ENCODE measurements at regions not wholly inside any gene's neighbourhood (a gene's known extent, or its start where the extent isn't known, plus 50 kb on each side); places are given as distances from the start of the nearest gene placed in this dataset.
"Not testable (repeated sequence)": the region's sequence is repeated elsewhere in the genome, so short reads cannot be mapped to it uniquely, and the experiment has no call there.

GRCh38 chr2:114265261-114265660 lies 177.2 kb upstream of the DPP10 start:
- ChIA-PET CTCF (no interaction called here), POLR2A (ENCODE audit: low non-redundant PET) (no interaction called here)
- no peak for TF ChIP-seq CTCF (conservative IDR thresholded peaks at IDR 0.05; ENCODE audit: low read depth)
- DNase-seq (ENCODE audit: low spot score), result no peak
- H3K27ac ChIP-seq, result no peak overlapping the region

- no peak overlapping the region for H3K27ac ChIP-seq
- ChIA-PET POLR2A (ENCODE audit: low non-redundant PET) (no interaction called here), CTCF (interaction anchor here (0.6 kb wide), 1 partner anchor 302 kb away, joined by 9 read pairs; no protein-coding TSS in a partner anchor)
- no peak for TF ChIP-seq CTCF (conservative IDR thresholded peaks at IDR 0.05; ENCODE audit: low read depth)
- DNase-seq (ENCODE audit: low spot score), result no peak
Measured at GRCh38 chr2:114274957-114275356, 167.5 kb upstream of the DPP10 start.

- ChIA-PET CTCF (interaction anchor here (0.5 kb wide), 1 partner anchor 37 kb away, joined by 5 read pairs; no protein-coding TSS in a partner anchor), POLR2A (ENCODE audit: low non-redundant PET) (no interaction called here)
- no peak for TF ChIP-seq CTCF (conservative IDR thresholded peaks at IDR 0.05; ENCODE audit: low read depth)
- no peak overlapping the region for H3K27ac ChIP-seq
- DNase-seq (ENCODE audit: low spot score), result no peak
Measured at GRCh38 chr2:114281188-114281587, 161.3 kb upstream of the DPP10 start.

GRCh38 chr2:114283774-114284173 lies 158.7 kb upstream of the DPP10 start:
- POLR2A ChIA-PET (ENCODE audit: low non-redundant PET), result no interaction called here
- DNase-seq (ENCODE audit: low spot score), result no peak
- H3K27ac ChIP-seq, result no peak overlapping the region
- no peak for TF ChIP-seq CTCF (conservative IDR thresholded peaks at IDR 0.05; ENCODE audit: low read depth)
- CTCF ChIA-PET, result no interaction called here

- POLR2A ChIA-PET (ENCODE audit: low non-redundant PET), result no interaction called here
- no peak for TF ChIP-seq CTCF (conservative IDR thresholded peaks at IDR 0.05; ENCODE audit: low read depth)
- DNase-seq (ENCODE audit: low spot score), result no peak
- H3K27ac ChIP-seq, result no peak overlapping the region
- CTCF ChIA-PET, result no interaction called here
Measured at GRCh38 chr2:114286438-114286837, 156.0 kb upstream of the DPP10 start.

GRCh38 chr2:114293355-114293754 lies 149.1 kb upstream of the DPP10 start:
- ChIA-PET POLR2A (ENCODE audit: low non-redundant PET) (no interaction called here), CTCF (no interaction called here)
- no peak for TF ChIP-seq CTCF (conservative IDR thresholded peaks at IDR 0.05; ENCODE audit: low read depth)
- H3K27ac ChIP-seq, result no peak overlapping the region
- DNase-seq (ENCODE audit: low spot score), result no peak

- TF ChIP-seq CTCF (conservative IDR thresholded peaks at IDR 0.05; ENCODE audit: low read depth), result no peak
- DNase-seq (ENCODE audit: low spot score), result no peak
- ChIA-PET CTCF (no interaction called here), POLR2A (ENCODE audit: low non-redundant PET) (no interaction called here)
- H3K27ac ChIP-seq, result no peak overlapping the region
Measured at GRCh38 chr2:114294741-114295140, 147.7 kb upstream of the DPP10 start.

GRCh38 chr2:114300351-114300750 lies 142.1 kb upstream of the DPP10 start:
- H3K27ac ChIP-seq; POLR2A ChIA-PET (ENCODE audit: low non-redundant PET); DNase-seq (ENCODE audit: low spot score); CTCF ChIA-PET: not testable (repeated sequence)

Measured in RWPE1 (cell line).